HL-60 (cell line): ENCODE measurements at regions not wholly inside any gene's neighbourhood (a gene's known extent, or its start where the extent isn't known, plus 50 kb on each side); places are given as distances from the start of the nearest gene placed in this dataset.
"Not testable (repeated sequence)": the region's sequence is repeated elsewhere in the genome, so short reads cannot be mapped to it uniquely, and the experiment has no call there.

Experiments
- POLR2AphosphoS5 ChIP-seq: IDR thresholded peaks from 2 replicates; pipeline ENCODE4 v1.6.1; 2012; ENCODE audit warnings: low read depth
- SPI1 ChIP-seq: IDR thresholded peaks from 2 replicates; pipeline ENCODE4 v1.6.1; 2012; ENCODE audit warnings: low read depth, mild to moderate bottlenecking, borderline replicate concordance
- TF ChIP-seq, protein P1 (sequence below): IDR thresholded peaks from one replicate; pipeline ENCODE4 v1.5.1; 2011; ENCODE audit warnings: low read length, control low read depth, inconsistent platforms; ENCODE audit not compliant: insufficient read depth
- TF ChIP-seq, protein P2 (sequence below): IDR thresholded peaks from 2 replicates; pipeline ENCODE4 v1.6.1; 2012; ENCODE audit warnings: low read depth; ENCODE audit not compliant: insufficient replicate concordance

- TF ChIP-seq, protein P1, sequence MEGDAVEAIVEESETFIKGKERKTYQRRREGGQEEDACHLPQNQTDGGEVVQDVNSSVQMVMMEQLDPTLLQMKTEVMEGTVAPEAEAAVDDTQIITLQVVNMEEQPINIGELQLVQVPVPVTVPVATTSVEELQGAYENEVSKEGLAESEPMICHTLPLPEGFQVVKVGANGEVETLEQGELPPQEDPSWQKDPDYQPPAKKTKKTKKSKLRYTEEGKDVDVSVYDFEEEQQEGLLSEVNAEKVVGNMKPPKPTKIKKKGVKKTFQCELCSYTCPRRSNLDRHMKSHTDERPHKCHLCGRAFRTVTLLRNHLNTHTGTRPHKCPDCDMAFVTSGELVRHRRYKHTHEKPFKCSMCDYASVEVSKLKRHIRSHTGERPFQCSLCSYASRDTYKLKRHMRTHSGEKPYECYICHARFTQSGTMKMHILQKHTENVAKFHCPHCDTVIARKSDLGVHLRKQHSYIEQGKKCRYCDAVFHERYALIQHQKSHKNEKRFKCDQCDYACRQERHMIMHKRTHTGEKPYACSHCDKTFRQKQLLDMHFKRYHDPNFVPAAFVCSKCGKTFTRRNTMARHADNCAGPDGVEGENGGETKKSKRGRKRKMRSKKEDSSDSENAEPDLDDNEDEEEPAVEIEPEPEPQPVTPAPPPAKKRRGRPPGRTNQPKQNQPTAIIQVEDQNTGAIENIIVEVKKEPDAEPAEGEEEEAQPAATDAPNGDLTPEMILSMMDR: not testable (repeated sequence)
- not testable (repeated sequence) for TF ChIP-seq POLR2AphosphoS5, SPI1
- TF ChIP-seq, protein P2, sequence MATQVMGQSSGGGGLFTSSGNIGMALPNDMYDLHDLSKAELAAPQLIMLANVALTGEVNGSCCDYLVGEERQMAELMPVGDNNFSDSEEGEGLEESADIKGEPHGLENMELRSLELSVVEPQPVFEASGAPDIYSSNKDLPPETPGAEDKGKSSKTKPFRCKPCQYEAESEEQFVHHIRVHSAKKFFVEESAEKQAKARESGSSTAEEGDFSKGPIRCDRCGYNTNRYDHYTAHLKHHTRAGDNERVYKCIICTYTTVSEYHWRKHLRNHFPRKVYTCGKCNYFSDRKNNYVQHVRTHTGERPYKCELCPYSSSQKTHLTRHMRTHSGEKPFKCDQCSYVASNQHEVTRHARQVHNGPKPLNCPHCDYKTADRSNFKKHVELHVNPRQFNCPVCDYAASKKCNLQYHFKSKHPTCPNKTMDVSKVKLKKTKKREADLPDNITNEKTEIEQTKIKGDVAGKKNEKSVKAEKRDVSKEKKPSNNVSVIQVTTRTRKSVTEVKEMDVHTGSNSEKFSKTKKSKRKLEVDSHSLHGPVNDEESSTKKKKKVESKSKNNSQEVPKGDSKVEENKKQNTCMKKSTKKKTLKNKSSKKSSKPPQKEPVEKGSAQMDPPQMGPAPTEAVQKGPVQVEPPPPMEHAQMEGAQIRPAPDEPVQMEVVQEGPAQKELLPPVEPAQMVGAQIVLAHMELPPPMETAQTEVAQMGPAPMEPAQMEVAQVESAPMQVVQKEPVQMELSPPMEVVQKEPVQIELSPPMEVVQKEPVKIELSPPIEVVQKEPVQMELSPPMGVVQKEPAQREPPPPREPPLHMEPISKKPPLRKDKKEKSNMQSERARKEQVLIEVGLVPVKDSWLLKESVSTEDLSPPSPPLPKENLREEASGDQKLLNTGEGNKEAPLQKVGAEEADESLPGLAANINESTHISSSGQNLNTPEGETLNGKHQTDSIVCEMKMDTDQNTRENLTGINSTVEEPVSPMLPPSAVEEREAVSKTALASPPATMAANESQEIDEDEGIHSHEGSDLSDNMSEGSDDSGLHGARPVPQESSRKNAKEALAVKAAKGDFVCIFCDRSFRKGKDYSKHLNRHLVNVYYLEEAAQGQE: not testable (repeated sequence)
These were observed 741.6 kb upstream of the GJE1 start for GRCh38 chr6:141391135-141391534.
